ENCODE measurements at regions not wholly inside any gene's neighbourhood (a gene's known extent, or its start where the extent isn't known, plus 50 kb on each side); places are given as distances from the start of the nearest gene placed in this dataset.
"Not testable (repeated sequence)": the region's sequence is repeated elsewhere in the genome, so short reads cannot be mapped to it uniquely, and the experiment has no call there.

- no peak for FAIRE-seq
Measured at GRCh38 chr6:80434691-80435350, 328.4 kb downstream of the BCKDHB start.

GRCh38 chr6:80433673-80434025 is 327.2 kb downstream of the BCKDHB start:
- no peak for FAIRE-seq
- DNase-seq (ENCODE audit: extremely low spot score, insufficient read length, low read depth), result no peak

More at GRCh38 chr6:80434691-80435350, 328.4 kb downstream of the BCKDHB start:
- no peak for DNase-seq (ENCODE audit: extremely low spot score, insufficient read length, low read depth)

- FAIRE-seq, result no peak
- DNase-seq (ENCODE audit: extremely low spot score, insufficient read length, low read depth), result no peak
Measured at GRCh38 chr6:80433010-80433672, 326.7 kb downstream of the BCKDHB start.

GRCh38 chr6:80425089-80425823 is 318.8 kb downstream of the BCKDHB start:
- FAIRE-seq (no peak), DNase-seq (ENCODE audit: extremely low spot score, insufficient read length, low read depth) (no peak)

GRCh38 chr6:80411486-80411885 is 305.0 kb downstream of the BCKDHB start:
- DNase-seq (ENCODE audit: extremely low spot score, insufficient read length, low read depth) (no peak), FAIRE-seq (no peak)

- FAIRE-seq; DNase-seq (ENCODE audit: extremely low spot score, insufficient read length, low read depth): not testable (repeated sequence)
Measured at GRCh38 chr6:80407976-80408375, 301.5 kb downstream of the BCKDHB start.

GRCh38 chr6:80404889-80405288 is 298.4 kb downstream of the BCKDHB start:
- FAIRE-seq, result no peak
- DNase-seq (ENCODE audit: extremely low spot score, insufficient read length, low read depth), result no peak

- FAIRE-seq (no peak), DNase-seq (ENCODE audit: extremely low spot score, insufficient read length, low read depth) (no peak)
Measured at GRCh38 chr6:80403365-80403764, 296.9 kb downstream of the BCKDHB start.

GRCh38 chr6:80402266-80402665 is 295.8 kb downstream of the BCKDHB start:
- DNase-seq (ENCODE audit: extremely low spot score, insufficient read length, low read depth), result no peak
- FAIRE-seq, result no peak
